ENCODE measurements at regions not wholly inside any gene's neighbourhood (a gene's known extent, or its start where the extent isn't known, plus 50 kb on each side); places are given as distances from the start of the nearest gene placed in this dataset.
A peak's percentile ranks its signal among the peaks of the same experiment; 100 is the strongest.
"Not testable (repeated sequence)": the region's sequence is repeated elsewhere in the genome, so short reads cannot be mapped to it uniquely, and the experiment has no call there.

DNA sequence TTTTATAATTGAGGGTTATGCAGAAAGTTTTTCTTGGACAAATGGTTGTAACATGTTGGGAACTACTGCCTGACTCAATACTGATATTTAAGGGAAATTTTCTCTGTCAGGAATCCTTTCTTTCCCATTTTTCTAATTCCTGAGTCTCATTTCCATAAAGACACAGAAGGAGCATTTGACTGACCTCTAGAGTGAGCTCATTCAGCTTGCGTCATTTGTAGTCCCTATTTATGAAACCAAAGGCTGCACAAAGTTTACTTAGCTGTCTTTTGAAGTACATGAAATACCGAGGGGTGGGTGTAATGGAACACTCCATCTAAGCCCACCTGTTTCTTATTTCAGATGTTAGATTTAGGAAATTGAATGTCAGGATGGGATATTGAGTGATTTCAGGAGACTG is 359.5 kb upstream of the C11orf87 start:
- H3K27ac ChIP-seq = no peak overlapping the region
- no peak overlapping the region for H3K4me3 ChIP-seq
- DNase-seq = no peak
- H3K27me3 ChIP-seq = no peaks in the 10 kb centered on the region
- H3K9me3 ChIP-seq = no peaks in the 10 kb centered on the region
- no peaks in the 10 kb centered on the region for H3K36me3 ChIP-seq
- no peaks in the 10 kb centered on the region for H3K4me1 ChIP-seq
- WGBS, 2 donors = 61 to 66% methylated on average over 2 of the region's 2 CpGs
- no peak for ATAC-seq (ENCODE audit: low FRiP score in 2 of 2)
- TF ChIP-seq, protein P1, sequence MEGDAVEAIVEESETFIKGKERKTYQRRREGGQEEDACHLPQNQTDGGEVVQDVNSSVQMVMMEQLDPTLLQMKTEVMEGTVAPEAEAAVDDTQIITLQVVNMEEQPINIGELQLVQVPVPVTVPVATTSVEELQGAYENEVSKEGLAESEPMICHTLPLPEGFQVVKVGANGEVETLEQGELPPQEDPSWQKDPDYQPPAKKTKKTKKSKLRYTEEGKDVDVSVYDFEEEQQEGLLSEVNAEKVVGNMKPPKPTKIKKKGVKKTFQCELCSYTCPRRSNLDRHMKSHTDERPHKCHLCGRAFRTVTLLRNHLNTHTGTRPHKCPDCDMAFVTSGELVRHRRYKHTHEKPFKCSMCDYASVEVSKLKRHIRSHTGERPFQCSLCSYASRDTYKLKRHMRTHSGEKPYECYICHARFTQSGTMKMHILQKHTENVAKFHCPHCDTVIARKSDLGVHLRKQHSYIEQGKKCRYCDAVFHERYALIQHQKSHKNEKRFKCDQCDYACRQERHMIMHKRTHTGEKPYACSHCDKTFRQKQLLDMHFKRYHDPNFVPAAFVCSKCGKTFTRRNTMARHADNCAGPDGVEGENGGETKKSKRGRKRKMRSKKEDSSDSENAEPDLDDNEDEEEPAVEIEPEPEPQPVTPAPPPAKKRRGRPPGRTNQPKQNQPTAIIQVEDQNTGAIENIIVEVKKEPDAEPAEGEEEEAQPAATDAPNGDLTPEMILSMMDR (IDR thresholded peaks at IDR 0.05) = no peak
- TF ChIP-seq POLR2A (IDR thresholded peaks at IDR 0.05) = no peak
- TF ChIP-seq POLR2AphosphoS5 (IDR thresholded peaks at IDR 0.05) = no peak

DNA sequence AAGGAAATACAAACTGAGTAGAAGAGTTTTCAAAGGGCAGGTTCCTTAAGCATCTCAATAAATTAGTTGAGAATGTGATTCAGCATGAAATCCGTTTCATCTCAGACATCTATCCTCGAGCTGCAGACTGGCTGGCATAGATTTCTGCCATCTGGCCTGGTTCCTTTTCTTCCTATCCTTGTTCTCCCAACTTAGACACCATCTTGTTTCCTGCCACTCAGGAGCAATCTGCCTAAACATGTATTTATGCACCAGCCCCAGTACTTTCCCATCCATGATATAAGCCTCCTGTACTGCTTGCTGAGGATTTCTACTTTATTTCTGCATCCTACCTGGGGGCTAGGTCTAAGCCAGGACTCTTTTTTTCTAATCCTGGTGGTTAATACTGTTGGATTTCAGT is 359.1 kb upstream of the C11orf87 start:
- TF ChIP-seq POLR2A (IDR thresholded peaks at IDR 0.05) (no peak), POLR2AphosphoS5 (IDR thresholded peaks at IDR 0.05) (no peak), EP300 (IDR thresholded peaks at IDR 0.05) (no peak)
- TF ChIP-seq, protein P1 (IDR thresholded peaks at IDR 0.05) = no peak
- no peaks in the 10 kb centered on the region for H3K36me3 ChIP-seq
- no peaks in the 10 kb centered on the region for H3K9me3 ChIP-seq
- WGBS, 2 donors = 78 to 86% methylated on average over 2 of the region's 2 CpGs
- no peaks in the 10 kb centered on the region for H3K4me1 ChIP-seq
- no peak overlapping the region for H3K27ac ChIP-seq
- DNase-seq = no peak
- H3K4me3 ChIP-seq = no peak overlapping the region
- no peaks in the 10 kb centered on the region for H3K27me3 ChIP-seq
- ATAC-seq (ENCODE audit: low FRiP score in 2 of 2) = no peak

DNA sequence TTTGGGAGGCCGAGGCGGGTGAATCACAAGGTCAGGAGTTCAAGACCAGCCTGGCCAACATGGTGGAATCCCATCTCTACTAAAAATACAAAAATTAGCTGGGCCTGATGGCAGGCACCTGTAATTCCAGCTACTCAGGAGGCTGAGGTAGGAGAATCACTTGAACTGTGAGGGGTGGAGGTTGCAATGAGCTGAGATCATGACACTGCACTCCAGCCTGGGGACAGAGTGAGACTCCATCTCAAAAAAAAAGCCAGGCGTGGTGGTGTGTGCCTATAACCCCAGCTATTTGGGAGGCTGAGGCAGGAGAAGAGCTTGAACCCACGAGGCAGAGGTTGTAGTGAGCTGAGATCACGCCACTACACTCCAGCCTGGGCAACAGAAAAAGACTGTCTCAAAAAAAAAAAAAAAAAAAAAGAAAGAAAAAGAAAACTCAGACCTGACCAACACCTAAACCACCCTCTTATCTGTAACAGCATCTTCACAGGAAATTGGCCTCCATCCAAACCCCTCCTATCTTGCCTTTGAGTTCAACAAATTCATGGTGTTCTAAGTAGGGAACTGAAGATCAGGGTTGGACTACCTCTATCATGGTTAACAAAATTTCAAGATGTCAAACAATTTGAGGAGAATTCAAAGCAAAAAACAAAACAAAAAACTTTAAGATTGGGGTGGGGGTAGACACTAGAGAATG is 357.2 kb upstream of the C11orf87 start:
- not testable (repeated sequence) for H3K27me3 ChIP-seq; H3K27ac ChIP-seq; ATAC-seq (ENCODE audit: low FRiP score in 2 of 2); H3K9me3 ChIP-seq; H3K4me1 ChIP-seq; H3K4me3 ChIP-seq; DNase-seq; H3K36me3 ChIP-seq
- 77 to 87% methylated on average over 5 of the region's 5 CpGs for WGBS, 2 donors

DNA sequence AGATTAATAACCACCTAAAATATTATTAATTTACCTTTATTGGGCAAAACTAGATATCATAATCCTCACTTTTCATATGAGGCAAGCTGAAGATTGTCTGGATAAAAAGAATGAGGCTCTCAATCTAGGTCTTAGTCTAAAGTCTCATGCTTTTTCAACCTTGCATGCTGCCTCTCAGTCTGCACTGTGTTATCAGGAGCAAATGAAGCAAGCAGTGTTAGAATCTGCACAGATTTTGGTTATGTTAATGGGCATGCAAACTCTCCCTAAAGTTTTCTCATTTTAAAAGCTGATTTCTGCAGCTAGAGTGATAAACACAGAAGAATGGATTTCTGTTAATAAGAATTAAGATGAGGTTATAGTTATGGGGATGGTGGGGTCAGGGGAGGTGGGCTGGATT is 350.7 kb upstream of the C11orf87 start:
- Histone ChIP-seq H3K36me3 (no peaks in the 10 kb centered on the region), H3K4me1 (no peaks in the 10 kb centered on the region), H3K27ac (no peak overlapping the region), H3K27me3 (no peaks in the 10 kb centered on the region), H3K9me3 (peaks cover 0 to 4% (median 2%) of the 10 kb centered on the region in 4 donors), H3K4me3 (no peak overlapping the region)
- ATAC-seq (ENCODE audit: low FRiP score in 2 of 2) = no peak
- DNase-seq = no peak
- TF ChIP-seq EP300 (IDR thresholded peaks at IDR 0.05) (no peak), POLR2AphosphoS5 (IDR thresholded peaks at IDR 0.05) (no peak), POLR2A (IDR thresholded peaks at IDR 0.05) (no peak)
- TF ChIP-seq, protein P1 (IDR thresholded peaks at IDR 0.05) = no peak

DNA sequence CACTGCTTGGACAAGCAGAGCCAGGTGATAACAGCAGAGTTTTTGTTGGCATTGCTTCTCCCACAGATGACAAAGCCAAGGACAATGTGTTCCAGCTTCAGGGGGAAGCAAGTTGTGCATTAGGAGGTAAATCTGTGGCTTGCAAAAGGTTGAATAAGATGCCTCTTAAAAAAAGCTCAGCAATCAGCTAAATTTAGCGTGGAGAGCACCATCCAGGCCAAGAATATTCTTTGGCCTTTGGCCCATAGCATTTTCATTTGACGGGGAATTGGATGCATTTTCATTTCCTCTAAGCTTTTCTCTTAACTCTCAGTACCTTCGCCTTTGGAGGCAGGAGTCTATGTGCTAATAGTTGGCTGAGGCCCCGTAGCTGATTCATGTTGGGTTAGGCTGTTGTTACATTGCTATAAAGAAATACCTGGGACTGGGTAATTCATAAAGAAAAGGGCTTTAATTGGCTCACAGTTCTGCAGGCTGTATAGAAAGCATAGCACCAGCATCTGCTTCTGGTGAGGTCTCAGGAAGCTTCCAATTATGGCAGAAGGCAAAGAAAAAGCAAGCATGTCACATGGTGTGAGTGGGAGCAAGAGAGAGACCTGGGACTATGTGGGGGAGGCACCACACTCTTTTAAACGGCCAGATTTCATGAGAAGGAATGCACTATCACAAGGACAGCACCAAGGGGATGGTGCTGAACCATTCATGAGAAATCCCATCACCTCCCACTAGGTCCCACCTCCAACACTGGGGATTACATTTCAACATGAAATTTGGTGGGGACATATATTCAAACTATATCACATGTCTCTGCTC is 350.1 kb upstream of the C11orf87 start:
- no peak for TF ChIP-seq EP300 (IDR thresholded peaks at IDR 0.05)
- no peak for TF ChIP-seq POLR2AphosphoS5 (IDR thresholded peaks at IDR 0.05)
- TF ChIP-seq, protein P1 (IDR thresholded peaks at IDR 0.05) = no peak
- TF ChIP-seq POLR2A (IDR thresholded peaks at IDR 0.05) = no peak
- 64 to 67% methylated on average over 5 of the region's 5 CpGs for WGBS, 2 donors
- Histone ChIP-seq H3K27ac (no peak overlapping the region), H3K36me3 (no peaks in the 10 kb centered on the region), H3K4me1 (no peaks in the 10 kb centered on the region), H3K9me3 (peaks cover 0 to 4% (median 2%) of the 10 kb centered on the region in 4 donors), H3K4me3 (no peak overlapping the region), H3K27me3 (no peaks in the 10 kb centered on the region)
- ATAC-seq (ENCODE audit: low FRiP score in 2 of 2) (peak in 1 of 2 donors; percentile 54), DNase-seq (no peak)

All from upper lobe of left lung (tissue), 6 donors.